ENCODE measurements at regions not wholly inside any gene's neighbourhood (a gene's known extent, or its start where the extent isn't known, plus 50 kb on each side); places are given as distances from the start of the nearest gene placed in this dataset.

DNA sequence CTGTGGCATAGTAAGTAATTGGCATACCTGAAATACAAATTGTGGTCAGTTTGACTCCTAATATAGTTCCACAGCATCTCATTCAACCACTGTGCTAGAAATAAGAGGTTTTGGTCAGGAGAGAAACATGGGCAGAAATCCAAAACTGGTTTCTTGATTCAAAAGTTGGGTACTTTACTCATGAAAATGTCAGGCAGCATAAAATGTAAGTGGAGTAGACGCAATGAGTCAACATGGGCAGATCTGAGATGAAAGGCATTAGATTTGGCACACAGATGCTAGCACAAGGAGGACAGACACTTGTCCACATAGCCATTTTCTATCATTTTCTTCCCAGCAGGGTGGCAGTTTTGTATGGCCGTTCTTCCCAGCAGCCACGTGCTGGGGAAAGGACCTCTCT, 255.8 kb upstream of the CDIN1 start:
- DNase-seq: no peak

DNA sequence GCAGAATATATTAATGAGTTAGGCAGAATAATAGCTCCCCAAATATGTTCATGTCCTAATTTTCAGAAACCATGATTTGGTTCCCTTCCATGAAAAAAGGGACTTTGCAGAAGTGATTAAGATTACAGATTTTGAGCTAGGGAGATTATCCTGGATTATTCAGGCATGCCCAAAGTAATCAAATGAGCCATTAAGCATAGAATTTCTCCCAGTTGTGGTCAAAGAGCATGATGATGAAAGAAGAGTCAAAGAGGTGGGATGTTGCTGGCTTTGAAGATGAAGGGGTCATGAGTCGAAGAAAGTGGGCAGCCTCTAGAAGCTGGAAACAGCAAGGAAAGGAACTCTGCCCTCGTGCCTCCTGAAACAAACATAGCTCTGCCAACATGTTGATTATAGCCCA, 254.2 kb upstream of the CDIN1 start:
- DNase-seq: no peak

GRCh38 chr15:36329592-36329991, 249.8 kb upstream of the CDIN1 start:
- no peak for DNase-seq

- DNase-seq: no peak
Measured at GRCh38 chr15:36330598-36330997, 248.8 kb upstream of the CDIN1 start.

DNA sequence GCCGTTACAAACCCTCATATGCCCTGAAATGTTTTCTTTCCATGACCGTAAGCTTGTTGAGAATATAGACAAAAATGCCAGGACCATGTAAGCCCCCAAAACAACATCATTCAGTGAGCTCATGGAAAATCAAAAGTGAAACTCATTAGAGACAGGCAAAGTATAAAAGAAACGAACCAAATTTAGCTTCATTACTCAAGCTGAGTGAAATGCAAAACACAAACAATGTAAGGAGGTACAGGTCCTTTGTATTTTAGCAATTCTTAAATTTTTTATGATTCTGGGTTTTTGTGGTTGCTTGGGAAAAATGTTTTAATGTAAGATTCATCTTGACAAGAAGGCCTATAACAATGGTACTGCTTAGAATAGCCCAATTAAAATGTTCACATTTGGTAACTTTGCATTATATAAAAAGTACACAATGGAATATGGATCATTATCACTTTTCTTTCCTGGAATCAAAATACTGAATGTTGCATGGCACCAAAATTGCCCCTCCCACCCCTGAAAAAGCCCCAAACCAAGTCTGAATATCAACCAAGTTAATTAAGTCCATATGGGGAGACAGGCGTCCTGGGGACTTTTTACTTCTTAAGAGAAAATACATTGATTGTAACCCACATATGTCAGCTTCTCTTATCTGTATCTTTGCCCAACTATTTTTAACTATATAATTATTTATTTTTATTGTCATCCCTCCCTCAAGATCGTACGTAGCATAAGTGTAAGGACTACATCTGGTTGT, 247.7 kb upstream of the CDIN1 start:
- no peak for DNase-seq

DNA sequence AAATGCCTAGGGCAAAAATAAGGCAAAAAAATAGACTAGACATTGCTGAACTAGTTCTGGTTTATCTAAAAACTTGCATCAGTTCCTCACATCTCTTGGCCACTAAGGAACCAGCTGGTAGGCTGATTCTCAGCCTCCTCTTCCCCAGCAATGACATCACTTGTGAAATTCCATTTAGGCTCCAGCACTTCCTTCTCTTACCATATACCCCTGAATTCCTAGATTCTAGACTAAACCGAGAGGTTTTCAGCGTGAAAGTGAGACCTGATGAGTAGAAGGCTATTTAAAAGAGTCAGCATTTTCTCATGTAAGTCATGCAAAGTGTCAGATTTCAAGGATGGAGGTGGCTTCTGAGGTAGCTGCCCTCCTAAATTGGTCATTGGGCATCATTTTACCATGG, 247.1 kb upstream of the CDIN1 start:
- DNase-seq: no peak

DNA sequence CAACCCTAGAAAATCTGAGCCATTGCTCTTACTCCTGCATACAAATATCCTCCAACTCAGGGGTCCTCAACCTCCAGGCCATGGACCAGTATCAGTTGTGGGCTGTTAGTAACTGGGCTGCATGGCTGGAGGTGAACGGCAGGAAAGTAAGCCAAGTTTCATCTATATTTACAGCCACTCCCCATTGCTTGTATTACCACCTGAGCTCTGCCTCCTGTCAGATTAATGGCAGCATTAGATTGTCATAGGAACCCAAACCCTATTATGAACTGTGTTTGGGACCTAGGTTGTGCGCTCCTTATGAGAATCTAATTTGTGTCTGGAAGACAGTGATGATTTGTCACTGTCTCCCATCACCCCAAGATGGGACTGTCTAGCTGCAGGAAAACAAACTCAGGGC, 246.5 kb upstream of the CDIN1 start:
- DNase-seq: no peak

DNA sequence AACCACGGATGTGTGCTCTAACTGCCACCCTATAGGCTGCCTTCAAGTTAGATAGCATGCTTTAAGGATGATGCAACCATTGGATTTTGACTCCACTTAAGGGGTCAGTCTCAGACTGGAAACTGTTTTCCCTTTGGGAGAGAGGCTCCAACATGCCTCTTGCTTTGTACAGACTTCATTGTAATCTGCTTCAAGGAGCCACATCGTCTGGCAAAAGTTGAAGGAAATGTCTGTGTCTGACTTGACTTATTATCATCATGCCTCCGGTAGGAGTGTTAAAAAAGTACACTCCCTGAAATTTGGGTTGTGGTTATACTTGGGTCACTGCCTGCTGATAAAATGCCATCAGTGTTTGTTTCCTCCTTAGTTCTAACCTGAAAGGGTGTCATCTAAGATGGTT, 245.4 kb upstream of the CDIN1 start:
- no peak for DNase-seq

DNA sequence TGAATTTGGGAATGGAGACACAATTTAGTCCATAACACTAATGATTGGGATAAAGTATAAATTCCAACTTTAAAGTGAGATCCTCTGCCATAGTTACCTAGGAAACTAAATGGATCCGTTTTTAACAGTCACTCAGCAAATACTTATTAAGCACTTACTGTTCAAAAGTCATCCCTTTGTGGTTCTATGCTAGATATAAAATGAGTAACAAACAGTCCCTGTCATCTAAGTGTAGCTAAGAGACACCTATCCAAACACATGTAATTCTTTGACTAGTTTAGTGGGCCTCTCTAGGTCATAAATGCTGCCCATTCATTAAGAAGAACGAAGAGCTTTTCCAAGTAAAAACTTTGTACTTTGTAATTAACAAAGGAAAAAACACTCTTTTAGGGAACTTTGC, 244.2 kb upstream of the CDIN1 start:
- no peak for DNase-seq

DNA sequence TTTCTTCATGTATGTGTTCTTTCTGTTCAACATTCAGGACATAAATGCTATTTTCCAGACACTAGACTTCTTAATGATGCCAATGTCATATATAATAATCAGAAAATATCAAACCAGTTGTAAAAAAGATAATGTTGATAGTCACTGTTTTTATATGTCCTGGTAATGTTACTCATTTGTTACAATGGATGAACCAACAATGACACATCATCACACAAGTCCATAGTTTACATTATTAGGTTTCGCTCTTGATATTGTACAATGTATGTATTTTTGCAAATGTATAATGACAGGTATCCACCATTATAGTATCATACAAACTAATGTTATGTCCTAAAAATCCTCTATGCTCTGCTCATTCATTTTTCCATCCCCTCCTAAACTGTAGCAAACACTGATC, 243.8 kb upstream of the CDIN1 start:
- DNase-seq: no peak

DNA sequence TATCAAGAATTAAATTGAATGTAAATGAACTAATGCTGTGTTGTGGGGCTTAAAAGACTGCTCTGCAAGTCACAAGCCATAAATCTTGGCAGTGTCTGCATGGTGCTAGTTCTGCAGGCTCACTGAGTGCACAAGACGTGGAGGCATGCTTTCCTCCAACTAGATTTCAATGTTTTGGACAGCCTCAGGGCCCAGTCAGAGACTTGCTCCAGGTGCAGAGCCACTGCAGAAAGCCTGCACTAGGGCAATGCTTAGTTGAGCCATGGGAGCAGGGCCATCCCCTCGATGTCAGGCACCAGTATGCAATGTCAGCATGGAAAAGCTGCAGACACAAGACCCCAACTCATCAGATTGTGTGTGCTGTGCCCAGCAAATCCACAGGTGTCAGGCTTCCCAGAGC, 234.5 kb upstream of the CDIN1 start:
- no peak for DNase-seq

GRCh38 chr15:36347272-36347858, 232.1 kb upstream of the CDIN1 start:
- DNase-seq: no peak

DNA sequence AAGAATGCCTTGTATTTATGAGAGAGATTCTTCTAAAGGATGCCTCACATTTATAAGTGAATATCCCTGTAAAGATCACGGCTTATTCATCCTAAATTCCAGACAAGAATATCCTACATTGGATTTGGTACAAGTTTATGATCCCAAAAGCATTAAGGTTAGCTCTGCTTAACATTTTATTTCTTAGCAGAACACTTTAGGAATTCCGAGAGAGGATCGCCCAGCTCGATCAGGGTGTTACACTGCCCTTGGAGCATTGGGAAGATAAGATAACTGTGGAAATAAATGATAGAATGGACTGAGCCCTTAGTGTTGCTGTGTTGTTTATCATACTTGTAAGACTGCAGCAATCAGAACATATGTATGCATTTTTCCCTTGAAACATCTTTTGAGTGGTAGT, 223.0 kb upstream of the CDIN1 start:
- no peak for DNase-seq

DNA sequence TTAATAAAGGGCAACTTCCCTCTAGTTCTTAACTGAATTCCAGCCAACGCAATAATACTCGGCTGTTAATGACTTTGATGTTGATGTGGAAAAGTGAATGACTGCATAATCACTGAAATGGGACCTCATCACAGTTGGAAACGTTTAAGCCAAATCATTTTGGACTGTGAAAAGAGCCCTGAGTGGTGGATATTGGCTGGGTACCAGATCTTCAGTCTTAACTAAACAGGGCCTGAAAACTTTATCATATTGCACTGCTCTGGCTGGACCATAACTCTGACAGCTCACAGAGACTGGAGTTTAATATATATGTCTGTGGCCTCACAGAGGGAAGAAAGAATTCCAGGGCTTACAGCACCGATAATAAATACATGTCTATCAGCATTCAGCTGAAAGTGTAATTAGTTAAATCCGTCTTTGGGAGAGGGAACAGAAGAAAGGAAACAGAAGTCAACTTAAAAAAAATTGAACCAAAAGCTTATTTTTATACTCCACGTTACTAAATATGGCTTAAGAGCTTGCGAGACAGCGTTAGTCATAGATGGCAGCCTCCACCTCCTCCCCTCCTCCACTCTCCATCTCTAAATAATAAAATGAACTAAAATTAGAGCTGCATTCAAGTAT, 222.3 kb upstream of the CDIN1 start:
- DNase-seq: no peak

GRCh38 chr15:36358094-36358493, 221.3 kb upstream of the CDIN1 start:
- DNase-seq: no peak

DNA sequence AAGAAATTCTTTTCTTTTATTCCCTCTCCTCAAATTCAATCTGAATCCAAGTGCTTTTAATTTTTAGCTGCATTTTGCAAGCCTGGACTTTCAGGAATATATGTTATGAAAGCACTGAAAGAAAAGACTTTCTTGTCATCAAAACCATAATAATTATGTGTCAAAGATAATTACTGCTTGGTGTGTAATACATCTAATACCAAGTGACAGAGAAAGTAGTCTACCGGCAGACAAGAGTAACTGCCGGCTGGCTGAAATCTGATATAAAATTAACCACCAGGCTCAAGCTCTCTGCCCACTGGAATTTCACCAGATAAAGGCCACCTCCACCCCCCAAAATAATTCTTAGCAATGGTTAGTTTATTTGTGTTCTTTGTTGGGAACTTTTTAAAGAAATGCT, 220.9 kb upstream of the CDIN1 start:
- DNase-seq: no peak

GRCh38 chr15:36359286-36359685, 220.1 kb upstream of the CDIN1 start:
- no peak for DNase-seq

DNA sequence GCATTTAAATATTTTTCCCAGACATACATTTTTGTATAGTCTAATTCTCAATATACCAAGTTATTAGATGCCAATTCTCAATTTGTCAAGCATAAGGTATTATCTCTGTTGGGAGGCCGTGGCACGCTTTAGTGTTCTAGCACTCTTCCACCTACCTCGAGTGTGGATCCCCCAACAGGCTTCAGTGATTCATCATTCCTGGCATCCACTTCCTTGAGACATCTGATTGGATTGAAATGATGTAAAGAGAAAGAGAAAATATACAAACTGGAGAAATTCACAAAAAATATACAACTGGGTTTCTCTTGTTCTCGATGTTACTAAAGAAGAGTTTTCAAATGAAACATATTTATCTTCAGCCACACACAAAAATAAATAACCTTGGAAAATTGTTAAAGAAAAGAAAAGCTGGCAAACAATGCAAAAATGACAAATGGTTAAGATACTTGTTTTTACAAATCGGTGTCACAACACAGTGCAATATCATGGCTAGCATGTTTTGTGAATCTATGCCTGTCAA, 218.0 kb upstream of the CDIN1 start:
- no peak for DNase-seq

DNA sequence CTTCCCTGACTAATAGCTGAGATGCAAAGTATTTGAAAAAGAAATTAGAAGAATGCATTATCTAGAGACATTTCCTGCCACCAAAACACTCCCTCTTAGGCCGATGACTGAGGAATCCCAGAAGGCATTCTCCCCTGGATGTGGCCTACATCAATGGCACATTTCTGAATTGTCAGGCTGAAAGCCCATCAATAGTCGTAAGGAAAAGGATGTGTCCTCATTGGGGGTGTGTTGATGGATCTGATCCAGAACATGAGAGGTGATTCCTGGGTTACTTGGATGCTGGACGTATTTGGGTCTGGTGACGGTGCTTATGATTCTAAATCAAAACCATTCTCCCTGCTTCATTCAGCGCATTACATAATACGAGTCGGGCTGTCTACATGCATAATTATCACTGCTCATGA, 216.9 kb upstream of the CDIN1 start:
- DNase-seq: no peak

- DNase-seq: no peak
Measured at GRCh38 chr15:36363335-36363734, 216.1 kb upstream of the CDIN1 start.

GRCh38 chr15:36364377-36364776, 215.0 kb upstream of the CDIN1 start:
- DNase-seq: no peak

GRCh38 chr15:36365963-36366362, 213.5 kb upstream of the CDIN1 start:
- no peak for DNase-seq

GRCh38 chr15:36370051-36370730, 209.2 kb upstream of the CDIN1 start:
- no peak for DNase-seq

DNA sequence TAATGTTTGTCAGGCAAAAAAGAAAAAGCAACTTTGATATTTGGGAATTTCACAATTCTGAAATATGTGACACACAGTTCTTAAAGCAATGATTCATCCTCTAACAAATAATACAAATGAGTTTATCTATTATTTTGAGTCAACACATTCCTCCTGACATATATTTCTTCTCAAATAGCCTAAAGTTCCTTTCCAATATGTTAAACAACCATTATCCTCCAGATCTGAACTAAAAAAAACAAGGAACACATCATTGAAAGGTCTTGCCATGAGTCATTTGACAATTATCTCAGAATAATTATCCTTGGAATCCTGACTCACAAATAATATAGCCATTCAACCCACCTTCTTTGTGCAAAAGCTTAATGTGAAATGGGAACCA, 208.7 kb upstream of the CDIN1 start:
- DNase-seq: no peak
